ENCODE measurements at regions not wholly inside any gene's neighbourhood (a gene's known extent, or its start where the extent isn't known, plus 50 kb on each side); places are given as distances from the start of the nearest gene placed in this dataset.
"Not testable (repeated sequence)": the region's sequence is repeated elsewhere in the genome, so short reads cannot be mapped to it uniquely, and the experiment has no call there.

DNA sequence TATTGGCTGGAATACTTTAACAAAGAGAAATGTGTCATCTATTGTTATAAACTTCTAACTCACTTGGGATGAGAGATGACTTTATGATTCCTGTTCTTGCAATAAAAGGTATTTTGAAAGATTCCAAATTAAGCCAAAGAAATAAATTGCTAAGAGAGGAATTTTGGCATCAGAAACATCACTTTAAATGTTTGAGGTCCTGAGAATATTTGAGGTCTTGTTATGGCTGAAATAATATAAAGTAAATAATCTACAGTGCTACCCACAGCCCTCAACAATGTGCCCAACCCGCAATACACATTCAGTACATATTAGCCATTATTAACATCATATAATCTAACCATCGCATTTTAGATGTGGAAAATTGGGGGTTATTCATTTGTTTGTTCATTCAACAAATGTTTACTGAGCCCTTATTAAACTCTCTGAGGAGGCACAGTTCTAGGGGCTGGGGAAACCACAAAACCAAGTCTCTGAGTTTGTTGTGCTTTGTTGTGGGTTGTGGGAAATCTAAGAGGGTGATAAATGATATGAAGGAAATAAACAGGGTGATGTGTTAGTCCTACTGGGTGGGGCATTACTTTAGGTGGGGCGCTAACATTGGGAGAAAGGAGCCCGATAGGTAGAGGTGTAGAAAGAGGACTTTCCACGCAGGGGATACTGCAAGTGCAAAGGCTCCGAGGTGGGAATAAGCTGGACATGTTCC lies 135.2 kb upstream of the CLINT1 start:
- no peak for DNase-seq

DNA sequence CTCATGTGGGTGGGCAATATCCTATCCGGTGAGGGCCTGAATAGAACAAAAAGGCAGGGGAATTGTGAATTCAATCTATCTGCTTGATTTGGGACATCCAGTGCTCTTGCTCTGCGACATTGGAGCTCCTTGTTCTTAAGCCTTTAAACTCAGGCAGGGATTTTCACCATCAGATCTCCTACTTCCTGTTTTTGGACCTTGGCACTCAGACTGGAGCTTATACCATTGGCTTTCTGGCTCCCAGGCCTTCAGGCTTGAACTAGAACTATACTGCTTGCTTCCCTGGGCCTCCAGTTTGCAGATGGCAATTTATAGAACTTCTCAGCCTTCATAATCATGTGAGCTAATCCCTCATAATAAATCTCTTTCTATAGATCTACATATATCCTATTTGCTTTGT lies 134.3 kb upstream of the CLINT1 start:
- no peak for DNase-seq

DNA sequence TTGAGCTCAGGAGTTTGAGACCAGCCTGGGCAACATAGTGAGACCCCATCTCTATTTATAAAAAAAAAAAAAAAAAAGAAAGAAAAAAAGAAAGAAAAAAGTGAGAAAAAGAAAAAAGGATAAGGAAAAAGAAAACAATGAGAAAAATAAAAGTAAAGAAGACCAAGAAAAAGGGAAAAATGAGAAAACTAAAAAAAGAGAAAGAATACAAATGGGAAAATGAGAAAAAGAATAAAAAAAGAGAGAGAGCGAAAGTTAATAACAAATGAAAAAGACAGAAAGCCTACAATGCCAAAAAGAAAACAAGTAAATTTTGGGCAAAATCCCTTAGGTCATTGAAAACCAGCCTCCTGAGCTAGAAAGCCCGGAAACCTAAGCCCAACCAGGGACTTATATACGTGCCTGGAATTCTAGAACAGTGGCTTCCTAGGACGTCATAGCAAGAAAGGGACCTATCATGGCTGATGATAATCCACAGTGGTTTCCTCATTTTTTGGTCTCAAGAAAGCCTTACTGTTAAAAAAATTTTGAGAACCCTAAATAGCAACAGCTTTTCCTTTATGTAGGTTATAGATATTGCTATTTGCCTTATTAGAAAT lies 131.7 kb upstream of the CLINT1 start:
- DNase-seq, result no peak

DNA sequence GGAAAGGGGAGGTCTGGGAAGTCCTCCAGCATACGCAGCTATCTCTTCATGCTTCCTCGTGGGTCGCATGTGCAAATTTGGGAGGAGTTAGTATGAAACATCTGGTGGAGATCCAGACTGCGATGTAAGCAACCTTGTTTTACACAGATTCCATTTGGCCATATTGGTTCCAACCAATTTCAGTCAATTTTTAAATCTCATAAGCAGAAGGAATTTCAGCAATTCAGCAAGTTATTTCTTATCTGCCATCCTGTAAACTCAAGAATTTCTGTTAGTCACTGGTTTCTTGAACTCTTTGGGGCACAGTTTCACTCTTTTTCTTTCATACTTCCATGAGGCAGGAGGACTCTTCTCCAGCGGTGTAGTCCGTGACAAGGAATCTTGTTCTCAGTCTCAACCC lies 130.4 kb upstream of the CLINT1 start:
- no peak for DNase-seq

DNA sequence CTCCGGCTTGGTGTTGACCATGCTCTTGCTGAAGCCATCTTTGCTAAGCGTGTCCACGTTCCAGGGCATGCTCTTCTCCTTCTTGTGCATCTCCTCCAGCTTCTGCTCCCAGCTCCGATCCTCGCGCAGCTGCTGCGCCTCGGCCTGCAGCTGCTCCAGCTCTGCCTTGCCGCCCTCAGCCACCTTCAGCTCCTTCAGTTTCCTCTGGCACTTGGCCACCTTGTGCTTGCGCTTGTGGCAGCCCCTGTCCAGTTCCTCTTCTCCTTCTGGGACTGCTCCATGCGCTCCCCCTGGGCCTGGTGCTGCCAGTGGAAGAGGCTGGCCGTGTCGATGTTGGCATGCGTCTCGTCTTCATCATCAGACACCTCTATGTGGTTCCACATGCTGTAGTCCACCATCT lies 128.3 kb upstream of the CLINT1 start:
- DNase-seq, result no peak

DNA sequence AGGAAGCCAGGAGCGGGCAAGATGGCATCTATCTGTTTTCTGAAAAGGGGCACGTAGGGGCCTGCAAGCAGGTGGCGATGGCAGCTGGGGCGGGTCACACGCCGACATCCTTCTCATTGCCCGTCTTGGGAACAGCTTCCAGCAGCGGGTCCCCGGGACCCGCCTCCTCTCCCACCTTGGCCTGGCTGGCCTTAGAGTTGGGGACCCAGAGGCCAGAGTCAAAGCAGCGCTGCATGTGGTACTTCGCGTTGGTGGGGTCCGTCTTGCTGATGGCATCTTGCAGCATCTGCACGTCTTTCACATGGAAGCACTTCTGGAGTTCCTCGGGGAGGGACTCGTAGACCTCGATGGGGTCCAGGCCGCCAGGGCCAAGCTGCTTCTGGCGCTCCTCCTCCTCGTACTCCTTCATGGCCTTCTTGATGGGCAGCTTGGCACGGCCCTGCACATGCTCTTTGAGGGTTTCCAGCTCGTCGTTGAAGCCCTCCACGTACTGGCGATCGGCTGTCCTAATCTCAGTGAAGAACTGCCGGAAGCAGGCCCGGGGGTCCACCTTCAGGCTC lies 127.6 kb upstream of the CLINT1 start:
- DNase-seq, result no peak

DNA sequence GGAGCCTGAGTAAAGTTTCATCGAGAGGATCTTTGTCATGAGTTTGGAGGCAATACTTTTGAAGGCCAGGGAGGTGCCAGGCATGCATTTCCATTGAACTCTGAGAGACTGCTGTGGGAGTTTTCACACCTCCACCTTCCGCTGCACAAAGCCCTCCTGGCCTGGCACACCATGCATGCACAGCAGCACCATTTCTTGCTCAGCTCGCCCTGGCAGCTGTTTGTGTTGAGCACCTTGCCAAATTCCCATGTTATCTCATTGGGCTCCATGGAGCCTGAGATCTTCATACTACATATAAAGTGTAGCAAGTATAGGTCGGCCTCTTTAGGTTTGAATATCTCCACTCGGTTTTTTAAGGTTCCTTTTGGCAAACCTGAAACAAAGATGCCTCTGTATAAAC lies 125.7 kb upstream of the CLINT1 start:
- no peak for DNase-seq

DNA sequence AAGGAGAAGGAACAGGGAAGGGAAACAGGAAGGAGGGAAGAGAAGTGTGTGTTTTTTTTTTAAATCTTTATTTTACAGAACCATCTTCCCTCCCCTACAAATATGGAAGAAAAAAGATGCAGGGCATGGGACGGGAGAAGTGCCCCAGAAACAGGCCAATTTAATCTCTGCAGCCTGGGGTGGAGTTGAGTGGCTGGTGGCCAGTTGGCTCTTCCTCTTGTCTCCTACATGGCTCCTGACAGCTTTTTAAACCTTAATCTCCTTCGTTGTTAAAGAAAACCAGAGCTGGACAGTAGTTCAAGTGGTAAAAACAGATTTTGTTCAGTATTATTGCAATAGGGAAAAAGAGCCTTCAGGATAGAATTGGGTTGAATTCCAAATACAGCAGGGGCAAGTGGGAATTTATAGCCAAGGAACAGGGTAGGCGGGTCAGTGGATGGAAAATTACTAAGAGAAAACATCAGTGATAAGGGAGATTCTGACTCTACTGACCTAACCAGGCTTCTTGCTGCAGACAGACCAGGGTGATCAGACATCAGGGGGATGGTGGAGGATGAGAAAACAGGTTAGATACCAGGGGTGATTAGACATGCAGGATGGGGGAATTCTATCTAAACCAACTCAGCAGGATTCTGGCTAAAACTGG lies 125.1 kb upstream of the CLINT1 start:
- no peak for DNase-seq

DNA sequence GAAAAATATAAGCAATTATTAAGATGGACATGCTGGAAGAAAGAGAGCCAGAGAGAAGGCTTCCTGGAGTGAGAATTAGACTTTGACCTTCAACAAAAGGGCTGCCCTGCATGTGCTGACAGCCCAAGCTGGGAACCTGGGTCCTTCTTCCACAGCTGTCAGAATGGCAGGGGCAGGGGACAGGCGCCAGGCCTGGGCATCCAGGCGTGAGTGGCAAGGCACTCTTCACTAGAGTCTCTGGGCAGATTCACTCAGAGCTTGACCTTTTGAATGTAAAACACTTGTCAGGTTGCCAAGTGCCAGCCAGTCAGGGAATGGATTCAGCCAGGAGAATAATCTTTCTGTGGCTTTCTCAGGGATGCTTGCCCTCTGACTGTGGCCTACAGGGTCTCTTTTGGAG lies 119.1 kb upstream of the CLINT1 start:
- DNase-seq, result no peak

DNA sequence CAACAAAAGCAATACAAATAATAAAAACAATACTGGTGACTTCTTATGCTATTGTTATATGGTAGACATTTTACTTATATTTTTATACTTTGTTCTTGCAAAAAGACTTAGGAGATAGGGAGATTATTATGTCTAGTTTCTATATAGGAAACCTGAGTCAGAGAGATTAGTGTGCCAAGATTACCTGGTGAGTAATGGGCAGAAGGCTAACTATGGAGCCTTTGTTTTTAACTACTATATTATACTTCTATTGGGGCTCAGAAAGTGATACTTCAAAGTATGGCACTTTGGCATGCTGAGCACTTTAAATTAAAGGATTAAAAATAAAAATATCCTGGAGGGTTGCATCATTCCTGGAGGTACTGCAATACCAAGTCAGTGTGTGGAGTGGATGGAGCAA lies 117.5 kb upstream of the CLINT1 start:
- DNase-seq, result no peak

DNA sequence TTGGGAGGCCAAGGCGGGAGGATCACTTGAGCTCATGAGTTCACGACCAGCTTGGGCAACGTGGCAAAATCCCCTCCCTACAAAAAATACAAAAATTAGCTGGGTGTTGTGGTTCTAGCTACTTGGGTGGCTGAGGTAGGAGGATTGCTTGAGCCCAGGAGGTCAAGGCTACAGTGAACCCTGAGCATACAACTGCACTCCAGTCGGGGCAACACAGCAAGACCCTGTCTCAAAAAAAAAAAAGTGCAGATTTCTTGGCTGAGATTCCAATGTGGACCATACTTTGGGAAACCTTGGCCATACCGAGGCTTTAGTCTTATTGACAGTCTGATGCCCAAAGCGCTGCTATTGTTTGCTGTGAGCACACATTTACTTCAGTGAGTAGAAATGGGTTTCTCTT lies 113.6 kb upstream of the CLINT1 start:
- no peak for DNase-seq

DNA sequence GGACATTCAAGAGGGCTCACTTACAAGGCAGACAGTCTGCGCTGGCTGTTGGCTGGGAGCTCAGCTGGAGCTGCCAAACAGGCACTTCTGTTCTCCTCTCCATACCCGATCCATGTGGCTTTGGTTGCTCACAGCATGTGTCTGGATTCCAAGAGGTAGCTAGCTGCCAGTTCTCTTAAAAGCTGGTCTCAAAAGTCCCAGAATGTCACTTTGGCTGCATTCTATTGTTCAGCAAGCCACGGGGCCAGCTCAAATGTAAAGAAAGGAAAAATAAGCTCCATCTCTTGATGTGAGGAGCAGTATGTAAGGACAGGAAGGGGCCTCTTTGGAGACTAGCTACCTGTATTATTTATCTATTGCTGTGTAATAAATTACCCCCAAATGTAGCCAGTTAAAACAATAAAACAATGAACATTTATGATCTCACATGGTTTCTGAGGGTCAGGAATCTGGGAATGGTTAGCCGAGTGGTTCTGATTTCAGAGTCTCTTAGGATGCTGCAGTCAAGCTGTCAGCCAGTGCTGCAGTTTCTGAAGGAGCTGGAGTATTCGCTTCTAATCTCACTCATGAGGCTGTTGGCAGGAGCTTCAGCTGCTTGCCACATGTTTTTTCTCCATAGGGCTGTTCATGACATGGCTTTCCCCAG lies 112.7 kb upstream of the CLINT1 start:
- no peak for DNase-seq

DNA sequence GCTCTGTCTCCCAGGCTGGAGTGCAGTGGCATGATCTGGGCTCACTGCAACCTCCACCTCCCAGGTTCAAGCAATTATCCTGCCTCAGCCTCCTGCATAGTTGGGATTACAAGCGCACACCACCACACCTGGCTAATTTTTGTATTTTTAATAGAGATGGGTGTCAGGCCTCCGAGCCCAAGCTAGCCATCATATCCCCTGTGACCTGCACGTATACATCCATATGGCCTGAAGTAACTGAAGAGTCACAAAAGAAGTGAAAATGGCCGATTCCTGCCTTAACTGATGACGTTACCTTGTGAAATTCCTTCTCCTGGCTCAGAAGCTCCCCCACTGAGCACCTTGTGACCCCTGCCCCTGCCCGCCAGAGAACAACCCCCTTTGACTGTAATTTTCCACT lies 109.6 kb upstream of the CLINT1 start:
- DNase-seq, result not testable (repeated sequence)

DNA sequence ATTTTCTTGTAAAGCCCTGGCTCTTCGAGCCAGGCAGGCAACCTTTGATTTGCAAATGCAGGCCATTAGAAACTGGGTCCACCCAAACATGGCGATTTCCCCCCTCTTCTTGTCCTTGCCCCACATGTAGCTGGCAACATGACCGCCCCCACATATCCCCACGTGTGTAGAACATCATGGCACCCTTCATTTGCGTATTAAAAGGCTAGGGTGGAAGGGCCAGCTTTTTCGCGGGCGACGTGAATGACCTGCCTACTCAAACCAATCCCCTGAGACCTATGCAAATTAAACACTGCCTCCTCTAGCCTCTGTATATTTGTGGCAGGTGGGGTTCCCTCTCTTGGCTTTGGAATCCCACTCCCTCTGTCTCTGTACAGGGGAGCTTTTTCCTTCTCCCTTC lies 107.0 kb upstream of the CLINT1 start:
- DNase-seq, result no peak

DNA sequence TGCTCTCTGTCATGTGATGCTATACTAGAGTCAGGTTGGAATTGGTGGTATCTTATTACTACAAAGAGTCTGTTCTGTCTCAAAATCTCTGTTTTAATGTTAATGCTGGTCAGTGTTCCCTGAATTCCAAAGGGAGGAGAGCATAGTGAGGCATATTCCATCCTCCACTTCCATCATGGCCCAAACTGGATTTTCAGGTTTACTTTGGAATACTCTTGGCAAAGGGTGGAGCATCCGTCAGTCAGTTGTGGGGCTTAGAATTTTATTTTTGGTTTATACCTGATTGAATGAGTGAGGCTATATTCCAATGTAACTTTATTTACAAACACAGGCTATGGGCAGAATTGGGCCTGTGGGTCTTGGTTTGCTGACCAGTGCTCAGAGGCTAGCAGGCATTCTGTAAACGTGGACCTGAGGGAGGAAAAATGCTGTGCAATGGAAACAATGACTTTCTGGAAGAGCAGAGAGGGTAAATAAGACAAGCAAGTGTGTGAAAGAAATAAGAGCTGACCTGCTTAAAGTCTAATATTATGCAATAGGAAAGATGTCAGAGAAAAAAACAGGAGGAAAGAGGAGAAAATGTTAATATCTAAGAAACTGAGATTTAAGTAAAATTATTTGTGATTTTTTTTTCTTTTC lies 106.2 kb upstream of the CLINT1 start:
- DNase-seq, result no peak

DNA sequence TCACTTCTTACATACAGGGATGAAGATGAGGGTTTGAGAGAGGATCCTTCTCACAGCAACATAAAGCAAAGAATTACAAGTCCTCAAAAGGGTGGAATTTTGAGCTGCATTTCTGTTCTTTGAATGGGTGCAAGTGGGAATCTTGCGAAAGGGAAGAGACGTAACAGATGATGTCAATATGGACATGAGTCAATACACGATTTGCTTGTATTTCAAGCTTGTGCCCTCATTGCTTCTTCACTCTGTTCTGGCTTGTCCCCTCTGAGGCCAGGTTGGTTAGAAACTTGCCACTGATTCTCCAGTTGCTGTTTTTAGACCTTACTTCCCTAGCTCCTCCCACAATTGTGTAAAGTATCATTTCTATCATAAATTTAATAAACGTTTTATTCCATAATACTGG lies 104.8 kb upstream of the CLINT1 start:
- DNase-seq, result no peak

DNA sequence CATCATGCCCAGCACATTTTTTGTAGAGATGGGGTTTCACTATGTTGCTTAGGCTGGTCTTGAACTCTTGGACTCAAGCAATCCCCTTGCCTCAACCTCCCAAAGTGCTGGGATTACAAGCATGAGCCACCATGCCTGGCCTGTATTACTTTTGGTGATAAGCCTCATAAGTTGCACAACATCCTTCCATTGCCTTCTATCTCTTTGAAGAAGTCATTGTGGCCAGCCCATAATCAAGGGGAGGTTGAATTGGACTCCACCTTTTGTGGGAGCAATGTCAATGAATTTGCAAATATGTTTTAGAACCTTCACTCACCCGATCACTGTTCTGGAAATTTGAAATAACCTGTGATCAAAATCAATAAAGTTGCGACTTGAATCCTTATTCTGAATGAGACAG lies 104.3 kb upstream of the CLINT1 start:
- no peak for DNase-seq

DNA sequence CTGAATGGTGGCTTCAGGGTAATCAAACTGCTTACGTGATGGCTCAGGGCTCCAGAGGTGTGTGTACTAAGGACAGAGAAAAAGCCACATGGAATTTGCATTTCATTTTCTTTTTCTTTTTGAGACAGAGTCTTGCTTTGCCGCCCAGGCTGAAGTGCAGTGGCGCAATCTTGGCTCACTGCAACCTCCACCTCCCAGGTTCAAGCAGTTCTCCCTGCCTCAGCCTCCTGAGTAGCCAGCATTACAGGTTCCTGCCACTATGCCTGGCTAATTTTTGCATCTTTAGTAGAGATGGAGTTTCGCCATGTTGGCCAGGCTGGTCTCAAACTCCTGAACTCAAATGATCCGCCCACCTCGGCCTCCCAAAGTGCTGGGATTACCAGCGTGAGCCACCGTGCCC lies 103.7 kb upstream of the CLINT1 start:
- not testable (repeated sequence) for DNase-seq

DNA sequence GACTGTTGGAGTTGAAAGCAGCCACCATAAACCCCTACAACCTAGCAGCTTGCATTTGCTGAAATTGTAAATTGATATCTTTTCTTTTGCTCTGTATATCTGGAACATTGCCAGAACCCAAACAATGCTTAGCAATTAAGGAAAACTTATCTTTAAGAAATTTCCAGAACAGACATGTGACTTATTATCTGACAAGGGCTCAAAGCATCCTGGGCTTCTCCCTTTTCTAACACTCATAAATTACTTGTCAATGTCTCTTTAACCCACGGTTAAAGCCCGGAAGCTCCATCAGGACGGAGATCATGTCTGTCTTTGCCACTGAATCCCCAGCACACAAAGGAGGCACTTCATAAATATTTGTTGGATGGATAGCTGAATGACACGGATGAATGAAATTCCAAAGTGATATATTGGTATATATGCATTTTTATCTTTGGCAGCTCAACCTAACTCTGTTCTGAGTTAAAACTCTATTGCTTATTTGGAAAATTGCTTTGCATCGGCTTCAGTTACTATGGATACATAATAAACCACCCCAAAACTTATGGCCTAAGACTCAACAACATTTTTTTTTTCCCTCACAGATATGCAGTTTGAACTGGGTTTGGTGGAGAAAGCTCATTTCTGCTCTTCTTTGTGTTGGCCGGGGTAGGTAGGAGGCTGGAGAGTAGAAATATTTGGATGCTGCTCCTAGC lies 103.1 kb upstream of the CLINT1 start:
- no peak for DNase-seq

DNA sequence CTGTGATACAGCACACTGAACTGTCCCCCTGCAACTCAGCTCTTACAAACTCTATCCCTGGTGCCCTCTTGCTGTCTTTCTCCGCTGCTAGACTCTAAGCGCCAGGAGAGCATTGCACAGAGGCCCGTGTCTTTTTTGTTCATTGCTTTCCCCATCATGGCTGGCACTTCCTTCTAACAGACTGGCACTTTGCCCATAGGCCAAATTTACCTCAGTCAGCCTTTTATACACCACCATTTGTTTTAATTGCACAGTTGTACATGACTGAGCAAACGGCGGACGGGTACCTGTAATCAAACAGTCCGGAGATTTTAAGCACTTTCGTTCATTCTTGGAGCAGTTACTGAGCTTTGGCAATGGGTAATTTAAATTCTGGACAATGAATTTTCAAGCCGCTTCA lies 102.2 kb upstream of the CLINT1 start:
- DNase-seq, result no peak

DNA sequence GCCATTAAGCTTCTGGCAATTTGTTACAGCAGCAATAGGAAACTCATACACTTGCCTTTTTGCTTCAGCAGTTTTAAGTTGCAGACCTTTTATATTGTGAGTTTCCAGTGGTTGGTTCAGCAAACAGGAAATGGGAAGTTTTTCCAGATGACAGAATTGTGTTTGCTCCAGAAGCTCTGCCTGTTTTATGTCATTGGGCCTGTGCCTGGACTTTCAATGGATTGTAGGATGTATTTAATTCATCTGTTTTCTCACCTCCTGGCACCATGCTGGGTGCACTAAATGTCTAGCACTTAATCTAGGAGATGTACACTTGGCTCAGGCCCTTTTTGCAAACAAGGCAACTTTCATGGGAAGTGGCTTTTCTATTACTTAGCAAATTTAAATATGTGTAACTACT lies 100.4 kb upstream of the CLINT1 start:
- DNase-seq, result no peak

DNA sequence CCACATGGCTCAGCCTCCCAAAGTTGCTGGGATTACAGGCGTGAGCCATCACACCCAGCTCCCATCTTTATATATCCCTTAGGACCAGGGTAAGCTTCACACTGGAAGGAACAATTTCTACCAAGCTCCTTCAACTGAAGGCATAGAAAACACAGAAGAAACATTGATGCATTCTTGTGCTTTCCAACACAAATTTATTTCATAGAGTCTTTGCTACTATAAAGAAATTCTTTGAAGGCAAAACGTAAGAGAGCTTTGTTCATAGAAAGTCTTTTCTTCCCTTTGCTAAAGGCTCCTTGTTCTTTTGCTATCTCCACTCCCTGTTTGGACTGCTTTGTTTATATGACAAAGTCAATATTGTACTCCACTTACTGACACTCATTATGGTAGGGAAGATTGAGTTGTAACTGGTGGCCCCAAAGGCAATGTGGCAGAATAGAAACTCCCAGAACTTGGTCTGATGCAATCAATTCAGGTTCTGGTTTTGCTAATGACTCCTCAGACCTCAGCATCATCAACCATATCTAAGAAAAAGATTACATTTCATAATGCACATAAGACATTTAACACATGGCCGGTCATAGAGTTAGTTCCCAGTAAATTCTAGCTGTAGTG lies 97.4 kb upstream of the CLINT1 start:
- DNase-seq, result no peak

All from activated CD8-positive, alpha-beta memory T cell treated with anti-CD3 and anti-CD28 coated beads for 24 hours (primary cell).